ENCODE measurements at regions not wholly inside any gene's neighbourhood (a gene's known extent, or its start where the extent isn't known, plus 50 kb on each side); places are given as distances from the start of the nearest gene placed in this dataset.

GRCh38 chr16:51892293-51893007, 654.5 kb downstream of the TOX3 start:
- DNase-seq: no peak

DNA sequence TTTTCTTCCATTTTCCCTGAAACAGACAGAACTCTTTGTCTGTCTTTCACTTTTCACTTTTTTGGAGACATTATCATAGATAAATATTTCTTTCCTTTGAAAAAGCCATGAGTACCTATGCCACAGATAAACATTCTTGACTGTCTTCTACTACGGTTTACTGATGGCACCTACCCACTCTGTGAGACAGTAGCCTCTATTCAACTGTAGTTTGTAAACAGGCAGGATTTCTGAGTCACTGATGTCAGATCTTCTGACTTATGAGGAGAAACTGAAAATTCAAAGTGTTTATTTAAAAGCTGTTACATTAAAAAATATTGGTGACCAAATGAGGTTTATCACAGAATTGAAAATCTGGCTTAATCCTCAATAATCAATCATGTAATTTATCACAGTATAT, 658.4 kb downstream of the TOX3 start:
- no peak for DNase-seq

DNA sequence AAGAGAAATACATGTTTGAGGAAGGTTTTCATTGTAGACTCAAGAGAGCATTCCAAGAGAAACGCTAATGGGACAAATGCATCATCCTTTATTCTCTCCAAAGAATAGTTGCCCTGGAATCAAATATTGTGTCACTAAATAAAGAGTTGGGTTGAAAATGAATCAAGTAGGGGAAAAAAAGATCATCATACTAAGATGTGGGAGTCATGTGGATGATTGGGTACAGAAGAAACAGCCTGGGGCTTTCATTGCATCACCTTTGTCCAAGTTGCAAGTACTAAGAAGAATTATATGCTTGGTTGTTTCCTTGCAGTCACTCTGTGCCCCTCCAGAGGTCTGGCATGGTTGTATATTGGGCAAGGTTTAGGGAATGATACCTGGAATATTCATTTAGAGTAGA, 658.9 kb downstream of the TOX3 start:
- no peak for DNase-seq

DNA sequence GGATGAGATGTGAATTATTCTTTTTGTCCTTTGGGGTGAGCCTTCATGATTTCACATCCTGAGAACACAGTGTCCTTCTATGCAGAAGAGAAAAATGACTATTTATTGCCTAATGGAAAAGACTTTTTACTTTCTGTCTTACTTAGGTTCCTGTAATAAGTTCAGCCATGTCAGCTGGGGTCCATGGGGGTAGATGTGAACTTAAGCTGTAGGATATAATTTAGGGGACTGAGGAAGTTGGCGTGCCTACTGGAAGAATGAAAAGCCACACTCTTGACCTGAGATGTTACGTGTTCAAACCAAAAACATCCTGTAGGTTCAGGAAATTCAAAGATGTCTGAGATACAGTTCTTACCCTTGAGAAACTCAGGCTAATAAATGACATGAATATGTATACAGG, 660.5 kb downstream of the TOX3 start:
- DNase-seq: no peak

- DNase-seq: no peak
Observed at GRCh38 chr16:51884773-51885172, 662.2 kb downstream of the TOX3 start.

DNA sequence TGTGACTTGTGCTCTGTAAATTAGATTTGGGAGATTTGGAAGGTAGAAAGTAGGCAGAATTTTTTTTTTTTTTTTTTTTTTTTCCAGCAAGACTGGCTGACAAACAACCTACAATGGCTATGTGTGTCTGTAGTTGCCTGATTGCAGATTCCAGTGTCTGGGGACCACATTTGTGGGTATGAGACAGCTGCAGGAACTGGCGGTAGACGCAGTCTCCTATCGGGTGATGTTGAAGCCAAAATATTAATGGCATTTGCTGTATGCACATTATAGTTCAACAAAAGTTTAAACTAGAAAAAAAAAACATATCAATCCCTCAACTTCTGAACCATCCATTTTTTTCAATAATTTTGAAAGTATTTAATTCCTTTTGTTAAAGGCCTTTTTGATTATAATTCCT, 665.2 kb downstream of the TOX3 start:
- no peak for DNase-seq

DNA sequence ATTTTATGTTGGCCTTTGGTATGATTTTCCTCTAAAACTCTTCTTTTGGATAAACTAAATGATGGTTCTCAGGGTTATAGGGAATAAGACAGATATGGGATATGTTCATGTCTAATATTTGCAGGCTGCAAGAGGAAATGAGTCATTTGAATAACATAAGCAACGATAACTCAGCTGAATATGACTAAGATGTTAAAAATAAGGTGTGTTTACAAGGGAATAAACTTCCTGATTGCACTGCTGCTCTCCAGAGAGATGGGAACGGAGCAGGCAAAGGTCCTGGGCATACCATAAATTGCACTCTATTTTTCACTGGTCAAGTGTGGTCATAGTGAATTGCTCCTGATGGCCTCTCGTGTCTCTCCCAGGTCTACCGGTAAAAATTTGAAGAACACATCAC, 666.2 kb downstream of the TOX3 start:
- no peak for DNase-seq

DNA sequence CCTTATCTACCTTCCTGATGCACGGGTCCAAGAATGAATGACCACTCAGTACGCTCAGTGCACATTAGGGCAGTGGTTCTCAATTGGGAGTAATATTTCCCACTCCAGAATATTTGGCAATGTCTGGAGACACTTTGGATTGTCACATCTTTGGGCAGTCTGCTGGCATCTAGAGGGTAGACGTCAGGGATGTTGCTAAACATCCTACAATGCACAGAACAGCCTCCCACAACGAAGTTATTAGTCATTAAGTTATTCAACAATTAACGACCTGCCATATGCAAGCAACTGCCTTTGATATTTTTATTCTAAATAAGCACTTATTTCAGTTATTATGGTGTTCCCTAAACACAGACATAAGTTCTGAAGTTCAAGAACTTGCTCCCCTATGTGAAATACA, 669.3 kb downstream of the TOX3 start:
- DNase-seq: no peak

- no peak for DNase-seq
Observed at GRCh38 chr16:51876934-51877333, 670.0 kb downstream of the TOX3 start.

DNA sequence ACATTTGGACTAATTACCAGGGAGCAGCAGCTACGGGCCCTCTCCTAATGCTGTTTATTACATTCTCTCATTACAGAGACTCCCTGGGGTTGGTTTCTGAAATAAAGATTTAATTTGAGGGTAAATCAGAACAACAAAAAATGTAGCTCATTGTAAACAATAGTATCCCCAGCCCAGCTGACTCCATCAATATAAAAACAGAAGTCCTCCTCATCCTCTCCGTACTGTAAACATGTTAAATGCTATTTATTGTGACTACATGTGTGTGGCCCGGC, 670.4 kb downstream of the TOX3 start:
- DNase-seq: no peak

DNA sequence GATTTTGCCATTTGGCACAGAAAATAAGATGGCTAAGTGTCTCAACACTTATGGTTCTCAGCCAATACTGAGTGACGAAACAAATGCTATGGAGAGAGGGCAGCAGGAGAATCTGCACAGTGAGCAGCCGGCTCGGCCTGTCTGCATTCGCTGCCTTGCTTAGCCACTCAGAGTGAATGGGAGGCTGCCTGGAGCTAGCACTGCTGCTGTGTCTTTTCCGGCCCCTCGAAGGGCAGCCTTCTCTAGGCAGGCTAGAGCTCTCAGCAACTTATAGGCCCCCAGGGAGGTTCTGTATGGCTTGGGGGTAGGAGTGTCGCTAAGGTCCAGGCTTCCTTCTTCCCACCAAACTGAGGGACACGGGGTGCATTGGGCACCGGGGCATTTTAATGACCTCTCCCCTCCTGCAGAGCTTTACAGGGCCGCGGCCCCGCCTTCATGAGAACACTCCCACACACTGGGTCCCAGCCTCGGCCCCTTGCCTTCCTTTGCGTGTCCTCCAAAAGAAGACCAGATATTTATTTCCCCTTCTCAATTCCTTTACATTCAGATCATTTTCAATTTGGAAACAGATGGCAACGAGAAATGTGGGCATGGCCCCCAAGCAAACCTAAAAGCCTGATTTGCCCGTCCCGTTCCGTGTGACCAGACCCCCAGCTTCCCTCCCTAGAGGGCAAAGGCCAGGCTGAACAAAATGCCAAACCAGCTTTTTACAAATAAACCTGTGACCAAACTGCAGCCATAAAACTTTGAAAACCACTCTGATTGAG, 670.9 kb downstream of the TOX3 start:
- DNase-seq: no peak

DNA sequence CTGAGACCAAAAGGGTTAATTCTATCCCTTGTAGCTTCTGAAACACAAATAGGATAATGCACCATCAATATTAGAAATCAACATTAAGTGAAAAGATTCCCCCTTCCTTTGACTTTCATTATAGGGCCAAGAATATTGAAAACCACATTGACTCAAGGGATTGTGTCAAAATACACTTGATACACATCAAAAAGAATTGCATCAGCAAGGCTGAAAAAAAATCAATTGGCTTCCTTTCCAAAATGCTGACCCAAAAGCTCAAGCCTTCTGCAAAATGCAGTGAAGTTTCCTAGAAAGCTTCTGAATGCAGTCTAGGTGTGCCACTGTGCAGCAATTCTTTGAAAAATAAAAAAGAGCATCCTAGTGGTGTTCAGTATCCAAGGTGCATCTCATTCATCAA, 674.4 kb downstream of the TOX3 start:
- DNase-seq: no peak

- no peak for DNase-seq
Observed at GRCh38 chr16:51870296-51870854, 676.6 kb downstream of the TOX3 start.

DNA sequence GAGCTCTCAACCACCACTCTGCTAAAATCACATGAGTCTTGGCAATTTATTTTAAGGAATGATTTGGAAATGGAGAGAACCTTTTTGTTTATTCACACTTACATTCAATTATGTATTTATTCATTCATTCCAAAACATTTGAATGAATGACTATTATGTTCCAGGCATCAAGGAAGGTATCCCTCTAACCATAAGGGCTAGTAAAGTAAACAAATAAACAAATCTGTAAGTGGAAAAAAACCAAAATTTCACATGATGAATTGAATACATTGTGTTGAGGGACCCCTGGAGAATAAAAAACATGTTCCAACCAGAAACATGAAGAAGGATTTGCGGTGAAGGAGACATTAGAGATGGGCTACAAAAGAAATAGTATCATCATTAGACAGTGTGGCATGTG, 677.8 kb downstream of the TOX3 start:
- DNase-seq: no peak

- DNase-seq: no peak
Observed at GRCh38 chr16:51868631-51869030, 678.3 kb downstream of the TOX3 start.

DNA sequence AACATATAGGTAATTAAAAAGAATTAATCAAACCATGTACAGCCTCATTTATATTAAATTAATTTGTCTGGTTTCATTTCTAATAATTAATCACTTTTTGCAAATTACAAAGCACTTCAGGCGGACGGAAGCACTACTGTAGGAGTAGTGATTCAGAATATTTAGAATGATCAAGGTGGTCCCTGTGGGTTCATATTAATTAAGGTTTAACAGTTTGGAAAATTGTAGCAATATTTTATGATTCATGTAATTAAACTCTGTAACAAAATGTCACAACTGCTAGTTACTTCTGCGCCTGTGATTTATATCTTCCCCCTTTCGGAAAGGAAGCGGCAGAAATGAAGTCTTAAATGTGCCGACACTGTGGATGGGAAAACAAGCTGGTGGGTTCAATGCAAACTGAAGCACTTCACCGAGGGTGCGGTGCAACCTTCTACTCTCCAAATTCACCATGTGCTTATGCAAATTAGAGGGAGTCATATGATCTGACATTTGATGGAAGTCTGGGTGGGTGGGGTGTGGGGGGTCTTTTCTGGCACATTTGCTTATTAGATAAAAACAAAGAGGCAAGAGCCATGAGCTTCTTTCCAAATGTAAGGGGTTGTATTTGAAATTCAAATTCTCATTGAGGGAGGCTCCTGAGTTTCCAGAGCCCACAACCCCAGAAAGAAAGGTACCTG, 679.4 kb downstream of the TOX3 start:
- no peak for DNase-seq

- no peak for DNase-seq
Observed at GRCh38 chr16:51864575-51864974, 682.4 kb downstream of the TOX3 start.

DNA sequence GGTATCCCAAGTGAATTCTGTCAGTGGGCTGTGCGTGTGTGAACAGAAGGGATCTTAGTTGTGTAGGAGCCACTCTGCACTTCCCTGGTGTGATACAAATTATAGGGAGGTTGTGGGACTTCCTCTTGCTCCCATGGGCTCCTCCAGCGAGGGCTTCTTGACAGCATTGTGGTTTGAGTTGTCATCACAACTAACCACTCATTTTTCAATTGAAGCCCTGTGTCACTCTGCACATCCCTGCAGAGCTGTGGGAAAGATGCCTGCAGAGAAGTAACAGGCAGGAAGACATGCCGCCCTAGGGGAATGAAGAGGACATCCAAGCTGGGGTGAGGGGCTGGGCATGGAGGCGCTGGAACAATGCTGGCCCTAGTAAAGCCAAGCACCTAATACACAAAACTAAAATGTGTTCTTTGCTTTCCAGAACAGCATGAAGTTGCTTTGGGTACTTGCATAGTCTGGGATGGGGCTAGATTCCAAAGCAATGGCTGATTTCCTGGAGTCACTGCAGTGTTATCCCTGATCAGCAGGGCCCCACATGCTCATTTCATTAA, 692.5 kb downstream of the TOX3 start:
- no peak for DNase-seq

DNA sequence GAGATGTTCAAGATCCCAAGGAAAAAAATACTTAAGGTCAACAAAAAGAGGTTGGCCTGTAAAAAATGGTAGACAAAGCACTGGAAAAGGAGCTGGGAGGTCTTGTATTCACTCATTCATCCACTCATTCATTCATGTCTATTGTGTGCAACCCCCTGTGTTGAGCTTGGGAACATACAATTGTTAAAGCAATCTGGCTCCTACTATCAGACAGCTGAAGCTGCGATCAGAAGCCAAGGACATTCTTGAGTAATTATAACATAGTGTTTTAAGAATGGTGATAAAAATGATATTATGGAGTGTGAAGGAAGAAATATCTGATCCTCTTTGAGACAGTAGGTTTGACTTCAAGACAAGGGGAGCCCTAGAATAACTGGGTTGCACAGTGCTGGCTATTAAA, 693.4 kb downstream of the TOX3 start:
- no peak for DNase-seq

- DNase-seq: no peak
Observed at GRCh38 chr16:51852892-51853291, 694.1 kb downstream of the TOX3 start.

DNA sequence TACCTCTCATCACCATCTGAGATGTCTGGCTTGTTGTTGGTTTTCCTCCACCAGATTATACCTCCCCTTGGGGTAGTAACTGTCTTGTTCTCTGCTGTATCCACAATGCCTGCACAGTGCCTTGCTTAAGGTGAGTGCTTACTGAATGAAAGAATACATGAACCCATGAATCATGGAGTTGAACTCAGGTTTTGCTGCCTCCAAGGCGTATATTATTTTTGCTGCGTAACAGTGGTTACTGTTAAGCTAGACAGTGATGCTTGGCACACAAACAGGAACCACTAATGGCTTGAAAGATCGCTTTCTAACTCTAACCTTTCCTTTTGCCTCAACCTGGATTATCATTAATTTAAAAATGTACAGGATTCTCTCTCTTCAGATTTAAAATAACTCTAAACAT, 695.8 kb downstream of the TOX3 start:
- DNase-seq: no peak

DNA sequence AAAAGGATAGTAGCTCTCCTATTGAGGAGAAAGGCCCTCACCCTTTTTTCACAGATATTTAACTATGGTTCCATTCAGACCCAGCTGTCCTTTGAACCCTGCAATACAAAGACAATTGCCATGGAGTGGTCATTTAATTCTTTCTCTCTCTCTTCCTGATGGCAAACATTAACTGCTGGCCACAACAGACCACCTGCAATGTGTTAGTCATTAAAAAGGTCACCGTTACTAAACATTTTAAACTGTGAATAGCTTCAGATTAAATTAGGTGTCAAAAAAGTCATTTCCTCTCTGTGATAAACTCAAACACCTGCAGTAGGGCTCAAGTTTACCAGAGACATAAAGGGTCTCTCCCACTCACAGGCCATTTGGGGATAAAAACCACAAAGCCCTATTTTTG, 697.2 kb downstream of the TOX3 start:
- no peak for DNase-seq

GRCh38 chr16:51845586-51846305, 694.7 kb upstream of the SALL1 start:
- no peak for DNase-seq
